Large intestine (tissue), 3 donors: ENCODE measurements at regions not wholly inside any gene's neighbourhood (a gene's known extent, or its start where the extent isn't known, plus 50 kb on each side); places are given as distances from the start of the nearest gene placed in this dataset.

Source experiments
- DNase-seq, 2 donors: peaks; one replicate each; pipeline versions ENCODE4 v3.0.0 to v3.0.0-alpha.2; 2013
- H3K27ac ChIP-seq: one replicate; pipeline ENCODE4 v1.5.1; 2013; ENCODE audit warnings: low read length
- H3K27me3 ChIP-seq: 2 replicates; pipeline ENCODE4 v1.6.1; 2013; ENCODE audit warnings: low read length; ENCODE audit not compliant: control insufficient read depth, insufficient read depth
- H3K36me3 ChIP-seq: 2 replicates; pipeline ENCODE4 v1.6.1; 2013; ENCODE audit warnings: low read length; ENCODE audit not compliant: control insufficient read depth, insufficient read depth
- H3K4me1 ChIP-seq: one replicate; pipeline ENCODE4 v1.6.1; 2013; ENCODE audit warnings: low read length; ENCODE audit not compliant: control insufficient read depth, insufficient read depth
- H3K4me3 ChIP-seq: one replicate; pipeline ENCODE4 v1.5.1; 2013; ENCODE audit warnings: low read length
- H3K9me3 ChIP-seq: one replicate; pipeline ENCODE4 v1.6.1; 2013; ENCODE audit warnings: mild to moderate bottlenecking, low read depth, low read length, moderate library complexity; ENCODE audit not compliant: control insufficient read depth
- WGBS: methylation state at CpG from one replicate; pipeline ENCODE4 v1.1.5; 2013; ENCODE audit warnings: low lambda C conversion rate; ENCODE audit not compliant: insufficient coverage; 5-methylcytosine and 5-hydroxymethylcytosine counted together

DNA sequence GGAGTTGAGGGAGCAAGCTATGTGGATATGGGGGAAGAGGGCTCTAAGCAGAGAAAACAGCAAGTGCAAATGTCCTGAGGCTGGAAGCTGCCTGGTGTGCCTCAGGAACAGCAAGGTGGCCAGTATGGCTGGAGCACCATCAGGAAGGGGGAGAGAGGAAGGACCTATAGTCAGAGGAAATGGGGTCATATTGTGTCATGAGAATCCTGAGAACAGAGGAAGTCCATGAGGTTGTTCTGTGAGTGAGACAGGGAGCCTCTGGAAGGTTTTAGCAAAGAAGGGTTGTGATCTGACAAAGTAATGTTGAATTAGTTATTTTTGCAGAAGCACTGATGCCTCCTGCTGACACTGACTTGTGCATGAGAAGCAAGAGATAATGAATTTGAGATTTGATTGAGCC lies 204.3 kb downstream of the PTEN start:
- no peak for DNase-seq
- no peak overlapping the region for H3K4me3 ChIP-seq
- H3K36me3 ChIP-seq: no peaks in the 10 kb centered on the region
- H3K27me3 ChIP-seq: no peaks in the 10 kb centered on the region
- no peaks in the 10 kb centered on the region for H3K9me3 ChIP-seq
- no peak overlapping the region for H3K27ac ChIP-seq
- H3K4me1 ChIP-seq: peaks cover 18% of the 10 kb centered on the region

GRCh38 chr10:88069338-88069737 lies 205.9 kb downstream of the PTEN start:
- Histone ChIP-seq H3K27me3 (no peaks in the 10 kb centered on the region), H3K4me1 (peaks cover 5% of the 10 kb centered on the region), H3K36me3 (no peaks in the 10 kb centered on the region), H3K4me3 (no peak overlapping the region), H3K9me3 (no peaks in the 10 kb centered on the region), H3K27ac (no peak overlapping the region)
- WGBS: 100% methylated on average over 1 of the region's 4 CpGs
- no peak for DNase-seq

DNA sequence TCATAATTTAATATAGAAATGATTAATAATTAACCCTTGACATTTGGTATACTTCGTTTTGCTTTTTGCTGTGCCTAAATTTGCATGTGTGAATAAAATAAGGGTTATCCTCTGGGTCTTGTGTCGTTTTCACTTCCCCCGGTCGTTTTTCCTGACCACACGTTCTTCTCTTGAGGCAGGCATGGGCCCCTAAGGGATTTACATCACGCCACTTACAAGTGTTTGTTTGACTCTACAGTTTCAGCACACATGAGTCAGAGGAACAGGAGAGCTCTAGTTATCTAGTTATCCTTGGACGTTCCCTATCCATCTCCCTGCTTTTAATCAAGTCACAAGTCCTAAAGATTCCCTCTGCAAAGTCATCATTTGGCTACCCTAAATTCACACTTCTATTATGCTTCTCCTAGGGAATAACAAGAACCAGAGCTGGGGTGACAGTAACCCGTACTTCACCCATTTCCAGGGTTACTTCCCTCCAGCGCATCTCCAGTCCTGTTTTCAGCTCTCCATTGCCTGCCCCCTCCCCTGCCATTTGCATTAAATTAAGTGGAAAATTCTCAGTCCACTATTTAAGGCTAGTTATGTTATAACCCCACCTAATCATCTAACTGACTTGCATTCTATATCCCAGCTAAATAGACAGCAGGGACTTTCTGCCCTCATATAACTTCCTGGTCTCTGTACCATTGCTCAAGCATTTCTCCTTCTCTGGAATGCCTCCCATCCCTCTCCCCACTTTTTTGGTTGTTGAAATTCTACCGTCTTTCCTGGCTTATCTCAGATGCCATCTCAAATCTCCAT lies 206.9 kb downstream of the PTEN start:
- Histone ChIP-seq H3K4me3 (no peak overlapping the region), H3K36me3 (no peaks in the 10 kb centered on the region), H3K4me1 (peaks cover 5% of the 10 kb centered on the region), H3K9me3 (no peaks in the 10 kb centered on the region), H3K27me3 (no peaks in the 10 kb centered on the region), H3K27ac (no peak overlapping the region)
- 80% methylated on average over 1 of the region's 10 CpGs for WGBS
- no peak for DNase-seq

DNA sequence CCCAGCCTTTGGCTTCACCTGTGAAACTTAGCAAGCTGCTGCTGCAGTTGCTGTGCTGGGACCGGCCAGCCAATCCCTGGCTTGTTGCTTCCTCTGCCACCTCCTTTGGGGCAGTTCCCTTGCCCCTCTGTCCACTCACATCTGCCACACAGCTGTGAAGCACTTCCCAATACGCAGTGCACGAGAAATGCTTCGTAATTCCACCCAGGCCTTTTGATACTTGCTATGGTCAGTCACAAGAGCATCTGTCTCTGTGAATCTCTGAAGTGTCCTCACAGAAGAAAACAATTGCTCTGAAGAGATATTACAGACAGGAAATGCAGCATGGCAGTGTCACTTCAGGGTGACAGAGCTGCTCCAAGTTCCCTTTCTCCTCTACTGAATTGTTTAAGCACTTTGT lies 208.5 kb downstream of the PTEN start:
- no peak for DNase-seq
- WGBS: no CpG with 5 or more reads among the region's 4 CpGs
- no peak overlapping the region for H3K4me3 ChIP-seq
- H3K4me1 ChIP-seq: no peaks in the 10 kb centered on the region
- H3K27me3 ChIP-seq: no peaks in the 10 kb centered on the region
- H3K36me3 ChIP-seq: no peaks in the 10 kb centered on the region
- no peak overlapping the region for H3K27ac ChIP-seq
- H3K9me3 ChIP-seq: no peaks in the 10 kb centered on the region

DNA sequence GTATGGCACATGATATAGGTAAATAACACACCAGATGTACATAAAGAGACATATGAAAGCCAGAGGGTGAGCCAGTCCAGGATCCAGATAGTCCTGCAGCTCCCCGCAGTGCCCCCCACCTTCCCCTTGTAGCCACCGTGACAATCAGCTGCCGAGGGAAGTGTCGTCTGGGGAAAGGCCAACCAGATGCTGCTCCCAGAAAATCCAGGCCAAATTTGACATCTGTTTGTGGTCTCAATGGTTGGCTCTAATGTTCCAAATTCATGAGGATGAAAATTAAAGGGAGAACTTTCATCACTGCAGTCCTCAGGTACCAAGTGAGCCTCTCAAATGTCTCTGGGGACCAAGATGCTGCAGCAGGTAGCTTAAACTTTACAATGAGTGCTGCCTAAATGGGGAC lies 210.3 kb downstream of the PTEN start:
- WGBS: no CpG with 5 or more reads among the region's 4 CpGs
- H3K27me3 ChIP-seq: no peaks in the 10 kb centered on the region
- no peaks in the 10 kb centered on the region for H3K9me3 ChIP-seq
- DNase-seq: no peak
- H3K36me3 ChIP-seq: no peaks in the 10 kb centered on the region
- H3K4me1 ChIP-seq: no peaks in the 10 kb centered on the region
- no peak overlapping the region for H3K27ac ChIP-seq
- no peak overlapping the region for H3K4me3 ChIP-seq

GRCh38 chr10:88074971-88075370 lies 211.5 kb downstream of the PTEN start:
- Histone ChIP-seq H3K27ac (no peak overlapping the region), H3K4me3 (no peak overlapping the region), H3K27me3 (no peaks in the 10 kb centered on the region), H3K36me3 (no peaks in the 10 kb centered on the region), H3K4me1 (peaks cover 7% of the 10 kb centered on the region), H3K9me3 (no peaks in the 10 kb centered on the region)
- WGBS: no CpG with 5 or more reads among the region's 5 CpGs
- DNase-seq: no peak

GRCh38 chr10:88076027-88076880 lies 212.8 kb downstream of the PTEN start:
- Histone ChIP-seq H3K4me1 (peaks cover 19% of the 10 kb centered on the region), H3K4me3 (no peak overlapping the region), H3K27me3 (no peaks in the 10 kb centered on the region), H3K27ac (no peak overlapping the region), H3K36me3 (no peaks in the 10 kb centered on the region), H3K9me3 (no peaks in the 10 kb centered on the region)
- 100% methylated on average over 1 of the region's 10 CpGs for WGBS
- DNase-seq: no peak

DNA sequence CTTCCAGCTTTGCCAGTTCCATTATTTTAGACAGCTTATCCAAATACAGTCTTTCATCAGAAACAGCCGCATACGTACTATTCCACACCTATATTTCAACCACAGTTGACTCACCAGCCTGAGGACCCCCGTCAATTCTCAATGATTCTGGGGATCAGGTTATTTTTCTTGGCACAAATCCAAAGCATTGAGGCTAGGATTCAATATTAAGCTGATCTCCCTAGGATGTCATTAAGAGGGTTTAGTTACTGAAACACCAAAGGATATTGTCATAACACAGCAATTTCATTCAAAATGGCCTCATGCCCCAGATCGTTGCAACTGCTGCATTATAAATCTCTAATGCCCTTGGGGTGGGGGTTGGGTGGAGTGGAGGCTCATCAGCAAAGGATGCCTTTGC lies 214.6 kb downstream of the PTEN start:
- Histone ChIP-seq H3K27ac (no peak overlapping the region), H3K4me3 (no peak overlapping the region), H3K36me3 (no peaks in the 10 kb centered on the region), H3K9me3 (no peaks in the 10 kb centered on the region), H3K4me1 (peaks cover 19% of the 10 kb centered on the region), H3K27me3 (no peaks in the 10 kb centered on the region)
- DNase-seq: no peak
- no CpG with 5 or more reads among the region's 4 CpGs for WGBS

DNA sequence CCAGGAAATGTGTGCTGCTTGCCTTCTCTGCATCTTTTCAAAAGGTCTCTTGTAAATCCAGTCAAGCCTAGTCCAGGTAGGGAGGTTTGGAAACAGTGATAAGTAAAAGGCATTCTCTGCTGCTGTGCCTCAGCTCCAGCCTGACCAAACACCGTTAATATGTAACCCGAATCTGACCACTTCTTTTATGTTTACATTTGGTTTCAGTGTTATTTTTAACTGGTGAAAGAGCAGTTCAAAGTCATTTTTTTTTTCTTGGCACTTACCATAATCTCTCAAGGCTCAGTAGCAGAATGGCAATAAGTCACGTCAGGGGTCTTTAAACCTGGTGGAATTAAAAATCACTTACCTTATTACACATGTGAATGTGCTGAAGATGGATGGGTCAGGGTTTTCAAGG lies 216.8 kb downstream of the PTEN start:
- Histone ChIP-seq H3K4me3 (no peak overlapping the region), H3K9me3 (no peaks in the 10 kb centered on the region), H3K27ac (peak overlapping the region; percentile 74), H3K27me3 (no peaks in the 10 kb centered on the region), H3K36me3 (no peaks in the 10 kb centered on the region), H3K4me1 (peaks cover 19% of the 10 kb centered on the region)
- peak; percentile 54 to 76 for DNase-seq
- WGBS: 8% methylated on average over 2 of the region's 3 CpGs

DNA sequence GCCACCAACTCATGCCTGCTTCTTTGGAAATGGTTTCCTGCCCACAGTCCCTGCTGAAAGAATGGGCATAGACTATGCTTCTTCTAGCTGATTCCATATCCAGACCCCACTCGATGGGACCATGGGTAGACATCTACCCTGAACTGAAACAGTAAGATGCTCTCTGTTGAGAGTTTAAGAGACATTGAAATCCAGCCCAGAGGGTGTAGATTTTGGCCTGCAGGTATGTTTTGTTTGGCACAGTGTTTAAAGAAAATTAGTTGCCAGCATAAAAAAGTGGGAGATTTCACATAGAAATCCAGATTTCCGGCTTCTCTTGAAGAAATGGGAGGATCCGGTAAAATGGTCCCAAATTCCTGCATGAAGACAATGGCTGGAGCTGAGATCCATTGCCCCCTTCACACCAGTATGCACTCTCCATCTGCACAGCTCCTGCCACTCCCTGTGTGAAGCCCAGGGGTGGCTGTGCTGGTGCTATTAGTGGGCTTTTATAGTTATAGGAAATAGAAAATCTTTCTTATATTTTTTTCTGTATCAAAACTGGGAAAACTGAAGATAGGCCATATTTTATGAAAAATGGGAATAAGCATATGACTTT lies 218.1 kb downstream of the PTEN start:
- Histone ChIP-seq H3K9me3 (no peaks in the 10 kb centered on the region), H3K4me1 (peaks cover 19% of the 10 kb centered on the region), H3K4me3 (no peak overlapping the region), H3K36me3 (no peaks in the 10 kb centered on the region), H3K27me3 (no peaks in the 10 kb centered on the region), H3K27ac (no peak overlapping the region)
- no peak for DNase-seq
- 100% methylated on average over 1 of the region's 3 CpGs for WGBS
